ENCODE measurements at regions not wholly inside any gene's neighbourhood (a gene's known extent, or its start where the extent isn't known, plus 50 kb on each side); places are given as distances from the start of the nearest gene placed in this dataset.
"Not testable (repeated sequence)": the region's sequence is repeated elsewhere in the genome, so short reads cannot be mapped to it uniquely, and the experiment has no call there.

DNA sequence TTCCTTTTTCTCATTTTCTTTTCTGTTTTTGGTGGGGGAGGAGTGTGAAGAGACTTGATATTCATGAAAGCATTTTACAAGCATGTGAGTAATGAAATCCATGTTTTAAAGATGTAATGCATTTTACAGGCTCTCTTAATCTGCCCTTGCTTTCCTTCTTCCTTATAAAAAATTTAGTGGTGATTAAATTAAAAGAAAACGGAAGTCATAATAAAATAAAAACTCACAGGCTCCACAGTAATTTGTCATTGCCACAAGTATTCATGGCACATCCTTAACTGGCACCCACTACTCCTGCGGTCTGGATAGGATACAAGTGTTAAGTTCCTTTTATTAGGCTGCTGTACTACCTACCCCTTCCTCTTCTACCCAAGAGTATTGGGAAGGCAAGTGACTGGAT lies 241.2 kb downstream of the SLC4A3 start:
- Histone ChIP-seq H3K9ac (ENCODE audit: low read depth, low read length) (no peak overlapping the region), H3K9me3 (ENCODE audit: control insufficient read depth, insufficient read depth, low read length) (no peaks in the 10 kb centered on the region), H3K36me3 (ENCODE audit: control insufficient read depth, insufficient read depth, low read length) (no peaks in the 10 kb centered on the region), H3K27me3 (ENCODE audit: control insufficient read depth, insufficient read depth, low read length) (no peaks in the 10 kb centered on the region), H3K4me1 (ENCODE audit: control insufficient read depth, insufficient read depth, low read length) (peaks cover 30% of the 10 kb centered on the region), H3K4me3 (ENCODE audit: low read depth, low read length) (no peak overlapping the region), H3K27ac (ENCODE audit: low read depth, low read length) (no peak overlapping the region)

DNA sequence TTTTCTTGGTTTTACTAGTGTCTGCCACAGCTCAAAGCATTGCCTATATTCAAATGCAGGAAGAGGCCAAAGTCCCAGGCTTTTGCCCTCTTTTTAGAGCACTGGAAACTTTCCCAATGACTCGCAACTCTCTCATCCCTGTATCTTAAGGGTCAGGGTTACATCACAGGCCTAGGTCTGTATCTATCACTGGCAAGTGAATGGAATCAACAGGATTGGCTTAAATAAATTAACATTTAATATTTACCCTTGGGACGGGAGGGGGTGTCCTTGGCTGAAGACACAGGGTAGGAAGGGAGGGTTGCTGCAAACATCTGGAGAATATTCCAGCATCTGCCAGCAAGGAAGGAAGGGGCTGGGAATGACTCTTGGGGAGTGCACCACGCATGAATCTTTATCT lies 242.6 kb downstream of the SLC4A3 start:
- Histone ChIP-seq H3K9ac (ENCODE audit: low read depth, low read length) (no peak overlapping the region), H3K27ac (ENCODE audit: low read depth, low read length) (no peak overlapping the region), H3K4me1 (ENCODE audit: control insufficient read depth, insufficient read depth, low read length) (peaks cover 38% of the 10 kb centered on the region), H3K36me3 (ENCODE audit: control insufficient read depth, insufficient read depth, low read length) (no peaks in the 10 kb centered on the region), H3K4me3 (ENCODE audit: low read depth, low read length) (no peak overlapping the region), H3K9me3 (ENCODE audit: control insufficient read depth, insufficient read depth, low read length) (no peaks in the 10 kb centered on the region), H3K27me3 (ENCODE audit: control insufficient read depth, insufficient read depth, low read length) (no peaks in the 10 kb centered on the region)

DNA sequence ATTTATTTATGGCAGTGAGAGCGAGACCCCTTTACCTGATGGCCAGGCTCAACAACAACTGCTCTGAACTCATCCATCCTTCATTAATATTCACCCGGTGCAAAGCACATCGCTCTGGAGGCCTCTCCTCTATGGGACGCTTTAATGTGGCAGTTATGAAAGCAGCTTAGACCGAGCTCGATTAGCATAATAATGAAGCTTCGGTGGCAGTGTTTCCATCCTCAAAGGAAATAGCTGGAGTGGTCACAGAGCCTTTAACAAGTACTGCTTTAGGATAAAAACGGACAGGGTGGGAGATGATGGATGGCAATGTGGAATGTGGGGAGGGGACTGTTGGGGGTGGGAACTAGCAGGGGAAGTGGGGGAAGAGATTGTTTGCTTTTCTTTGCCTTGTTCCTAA lies 243.9 kb downstream of the SLC4A3 start:
- Histone ChIP-seq H3K27ac (ENCODE audit: low read depth, low read length) (peak overlapping the region; percentile 63), H3K9ac (ENCODE audit: low read depth, low read length) (no peak overlapping the region), H3K36me3 (ENCODE audit: control insufficient read depth, insufficient read depth, low read length) (no peaks in the 10 kb centered on the region), H3K27me3 (ENCODE audit: control insufficient read depth, insufficient read depth, low read length) (no peaks in the 10 kb centered on the region), H3K4me1 (ENCODE audit: control insufficient read depth, insufficient read depth, low read length) (peaks cover 38% of the 10 kb centered on the region), H3K9me3 (ENCODE audit: control insufficient read depth, insufficient read depth, low read length) (no peaks in the 10 kb centered on the region), H3K4me3 (ENCODE audit: low read depth, low read length) (no peak overlapping the region)

DNA sequence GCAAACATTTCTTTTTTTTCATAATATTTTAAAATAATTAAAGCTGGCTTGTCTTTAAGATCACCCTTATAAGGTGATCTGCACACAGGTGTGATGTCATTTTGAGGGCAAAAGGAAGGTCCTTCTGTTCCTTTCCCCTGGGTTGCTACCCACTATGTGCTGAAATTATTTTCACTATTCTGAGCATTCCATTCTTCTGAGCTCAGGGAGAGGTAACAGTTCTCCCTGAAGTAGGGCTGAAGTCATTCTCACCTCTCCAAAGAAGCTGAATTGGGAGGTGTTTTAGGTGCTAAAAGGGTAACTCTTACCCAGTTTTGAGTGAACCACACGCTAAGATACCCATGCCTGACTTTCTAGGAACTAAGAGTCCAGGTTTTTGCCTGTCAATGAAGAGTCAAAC lies 247.6 kb downstream of the SLC4A3 start:
- Histone ChIP-seq H3K27ac (ENCODE audit: low read depth, low read length) (no peak overlapping the region), H3K9ac (ENCODE audit: low read depth, low read length) (no peak overlapping the region), H3K27me3 (ENCODE audit: control insufficient read depth, insufficient read depth, low read length) (no peaks in the 10 kb centered on the region), H3K4me3 (ENCODE audit: low read depth, low read length) (no peak overlapping the region), H3K36me3 (ENCODE audit: control insufficient read depth, insufficient read depth, low read length) (no peaks in the 10 kb centered on the region), H3K4me1 (ENCODE audit: control insufficient read depth, insufficient read depth, low read length) (peaks cover 38% of the 10 kb centered on the region), H3K9me3 (ENCODE audit: control insufficient read depth, insufficient read depth, low read length) (no peaks in the 10 kb centered on the region)

DNA sequence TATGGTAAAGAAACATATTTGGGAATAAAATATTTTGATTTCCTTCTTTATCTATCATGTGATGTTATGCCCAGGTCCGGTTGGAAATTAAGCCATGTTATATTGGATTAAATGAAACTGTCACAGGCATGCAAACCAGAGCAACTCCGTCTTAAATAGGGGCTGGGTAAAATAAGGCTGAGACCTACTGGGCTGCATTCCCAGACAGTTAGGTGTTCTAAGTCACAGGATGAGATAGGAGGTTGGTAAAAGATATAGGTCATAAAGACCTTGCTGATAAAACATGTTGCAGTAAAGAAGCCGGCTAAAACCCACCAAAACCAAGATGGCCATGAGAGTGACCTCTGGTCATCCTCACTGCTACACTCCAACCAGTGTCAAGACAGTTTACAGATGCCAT lies 248.6 kb downstream of the SLC4A3 start:
- peaks cover 34% of the 10 kb centered on the region for H3K4me1 ChIP-seq (ENCODE audit: control insufficient read depth, insufficient read depth, low read length)
- not testable (repeated sequence) for H3K9ac ChIP-seq (ENCODE audit: low read depth, low read length); H3K27ac ChIP-seq (ENCODE audit: low read depth, low read length); H3K4me3 ChIP-seq (ENCODE audit: low read depth, low read length); H3K27me3 ChIP-seq (ENCODE audit: control insufficient read depth, insufficient read depth, low read length); H3K9me3 ChIP-seq (ENCODE audit: control insufficient read depth, insufficient read depth, low read length); H3K36me3 ChIP-seq (ENCODE audit: control insufficient read depth, insufficient read depth, low read length)

DNA sequence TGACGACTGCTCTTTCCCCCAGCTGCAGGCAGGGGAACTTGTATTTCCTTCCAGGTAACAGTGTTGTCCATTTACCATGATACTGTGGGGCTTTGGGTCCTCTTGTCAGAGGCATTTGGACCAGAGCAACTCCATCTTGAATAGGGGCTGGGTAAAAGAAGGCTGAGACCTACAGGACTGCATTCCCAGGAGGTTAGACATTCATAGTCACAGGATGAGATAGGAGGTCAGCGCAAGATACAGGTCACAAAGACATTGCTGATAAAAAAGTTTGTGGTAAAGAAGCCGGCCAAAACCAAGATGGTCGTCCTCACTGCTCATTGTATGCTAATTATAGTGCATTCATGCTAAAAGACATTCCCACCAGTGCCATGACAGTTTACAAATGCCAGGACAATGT lies 249.5 kb downstream of the SLC4A3 start:
- peaks cover 25% of the 10 kb centered on the region for H3K4me1 ChIP-seq (ENCODE audit: control insufficient read depth, insufficient read depth, low read length)
- no peak overlapping the region for H3K9ac ChIP-seq (ENCODE audit: low read depth, low read length)
- H3K36me3 ChIP-seq (ENCODE audit: control insufficient read depth, insufficient read depth, low read length): no peaks in the 10 kb centered on the region
- H3K9me3 ChIP-seq (ENCODE audit: control insufficient read depth, insufficient read depth, low read length): no peaks in the 10 kb centered on the region
- H3K27me3 ChIP-seq (ENCODE audit: control insufficient read depth, insufficient read depth, low read length): no peaks in the 10 kb centered on the region
- no peak overlapping the region for H3K4me3 ChIP-seq (ENCODE audit: low read depth, low read length)
- H3K27ac ChIP-seq (ENCODE audit: low read depth, low read length): no peak overlapping the region

DNA sequence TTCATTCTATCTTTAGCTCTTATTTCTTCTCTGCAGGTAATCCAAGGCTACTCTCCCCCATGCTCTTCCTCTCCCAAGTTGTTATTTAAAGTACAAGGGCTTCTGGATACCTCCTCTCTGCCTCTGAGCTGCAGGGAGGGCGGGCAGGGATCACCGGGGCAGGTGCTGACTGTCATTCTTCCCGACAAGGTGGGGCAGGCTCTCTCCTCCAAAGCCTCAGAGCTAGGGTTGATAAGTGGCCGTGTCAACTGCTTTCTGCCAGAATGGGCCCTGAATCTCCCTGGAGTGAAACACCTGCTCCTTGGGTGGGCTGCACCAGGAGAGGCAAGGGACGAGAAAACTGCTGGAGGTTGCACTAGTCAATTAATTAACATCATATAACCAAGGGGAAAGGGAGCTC lies 250.3 kb downstream of the SLC4A3 start:
- Histone ChIP-seq H3K27ac (ENCODE audit: low read depth, low read length) (no peak overlapping the region), H3K9me3 (ENCODE audit: control insufficient read depth, insufficient read depth, low read length) (no peaks in the 10 kb centered on the region), H3K4me3 (ENCODE audit: low read depth, low read length) (no peak overlapping the region), H3K36me3 (ENCODE audit: control insufficient read depth, insufficient read depth, low read length) (no peaks in the 10 kb centered on the region), H3K27me3 (ENCODE audit: control insufficient read depth, insufficient read depth, low read length) (no peaks in the 10 kb centered on the region), H3K9ac (ENCODE audit: low read depth, low read length) (no peak overlapping the region), H3K4me1 (ENCODE audit: control insufficient read depth, insufficient read depth, low read length) (peaks cover 17% of the 10 kb centered on the region)

DNA sequence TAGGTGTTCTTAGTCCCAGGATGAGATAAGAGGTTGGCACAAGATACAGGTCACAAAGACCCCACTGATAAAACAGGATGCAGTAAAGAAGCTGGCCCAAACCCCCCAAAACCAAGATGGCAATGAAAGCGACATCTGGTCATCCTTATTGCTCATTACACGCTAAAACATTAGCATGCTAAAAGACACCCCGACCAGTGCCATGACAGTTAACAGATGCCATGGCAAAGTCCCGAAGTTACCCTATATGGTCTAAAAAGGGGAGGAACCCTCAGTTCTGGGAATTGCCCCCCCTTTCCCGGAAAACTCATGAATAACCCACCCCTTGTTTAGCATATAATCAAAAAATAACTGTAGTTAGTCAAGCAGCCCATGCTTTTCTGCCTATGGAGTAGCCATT lies 251.1 kb downstream of the SLC4A3 start:
- H3K9me3 ChIP-seq (ENCODE audit: control insufficient read depth, insufficient read depth, low read length): no peaks in the 10 kb centered on the region
- H3K9ac ChIP-seq (ENCODE audit: low read depth, low read length): no peak overlapping the region
- no peaks in the 10 kb centered on the region for H3K27me3 ChIP-seq (ENCODE audit: control insufficient read depth, insufficient read depth, low read length)
- H3K4me1 ChIP-seq (ENCODE audit: control insufficient read depth, insufficient read depth, low read length): peaks cover 10% of the 10 kb centered on the region
- H3K36me3 ChIP-seq (ENCODE audit: control insufficient read depth, insufficient read depth, low read length): no peaks in the 10 kb centered on the region
- no peak overlapping the region for H3K4me3 ChIP-seq (ENCODE audit: low read depth, low read length)
- no peak overlapping the region for H3K27ac ChIP-seq (ENCODE audit: low read depth, low read length)

DNA sequence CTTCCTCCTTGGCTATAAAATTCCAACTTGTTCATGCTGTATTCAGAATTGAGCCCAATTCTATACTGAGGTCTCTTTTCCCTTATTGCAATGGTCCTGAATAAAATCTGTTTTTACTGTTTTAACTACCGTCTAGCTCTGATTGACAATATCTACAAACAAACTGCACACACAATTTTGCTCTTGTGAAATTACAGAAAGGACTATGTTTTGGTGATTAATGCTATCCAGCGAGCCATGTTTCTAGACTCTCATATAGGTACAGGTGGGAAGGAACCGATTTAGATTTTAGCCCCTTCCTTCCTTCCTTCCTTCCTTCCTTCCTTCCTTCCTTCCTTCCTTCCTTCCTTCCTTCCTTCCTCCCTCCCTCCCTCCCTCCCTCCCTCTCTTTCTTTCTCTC lies 254.4 kb downstream of the SLC4A3 start:
- Histone ChIP-seq H3K36me3 (ENCODE audit: control insufficient read depth, insufficient read depth, low read length) (no peaks in the 10 kb centered on the region), H3K4me1 (ENCODE audit: control insufficient read depth, insufficient read depth, low read length) (no peaks in the 10 kb centered on the region), H3K27me3 (ENCODE audit: control insufficient read depth, insufficient read depth, low read length) (no peaks in the 10 kb centered on the region), H3K9me3 (ENCODE audit: control insufficient read depth, insufficient read depth, low read length) (no peaks in the 10 kb centered on the region), H3K9ac (ENCODE audit: low read depth, low read length) (no peak overlapping the region), H3K4me3 (ENCODE audit: low read depth, low read length) (no peak overlapping the region), H3K27ac (ENCODE audit: low read depth, low read length) (no peak overlapping the region)

DNA sequence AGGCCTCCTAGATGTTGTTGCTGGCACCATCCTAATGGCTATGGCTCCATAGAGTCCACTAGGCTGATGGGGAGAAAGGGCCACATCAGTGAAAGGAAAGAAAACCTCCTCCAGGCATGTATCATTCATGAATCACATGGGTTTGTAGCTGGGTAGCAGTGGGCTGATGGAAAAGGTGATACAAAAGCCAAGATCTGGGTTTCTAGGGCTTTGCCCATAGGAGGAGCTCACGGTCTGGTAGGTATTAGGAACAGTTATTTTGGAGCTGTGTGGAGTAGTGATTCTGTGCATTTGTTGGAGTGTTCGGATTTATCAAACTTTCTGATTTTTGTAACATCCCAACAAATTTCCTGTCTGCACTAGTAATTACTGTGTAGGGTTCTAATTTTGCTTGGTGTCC lies 259.2 kb downstream of the SLC4A3 start:
- H3K9me3 ChIP-seq (ENCODE audit: control insufficient read depth, insufficient read depth, low read length): no peaks in the 10 kb centered on the region
- no peaks in the 10 kb centered on the region for H3K4me1 ChIP-seq (ENCODE audit: control insufficient read depth, insufficient read depth, low read length)
- no peak overlapping the region for H3K4me3 ChIP-seq (ENCODE audit: low read depth, low read length)
- H3K27me3 ChIP-seq (ENCODE audit: control insufficient read depth, insufficient read depth, low read length): no peaks in the 10 kb centered on the region
- H3K9ac ChIP-seq (ENCODE audit: low read depth, low read length): no peak overlapping the region
- H3K36me3 ChIP-seq (ENCODE audit: control insufficient read depth, insufficient read depth, low read length): no peaks in the 10 kb centered on the region
- H3K27ac ChIP-seq (ENCODE audit: low read depth, low read length): no peak overlapping the region

DNA sequence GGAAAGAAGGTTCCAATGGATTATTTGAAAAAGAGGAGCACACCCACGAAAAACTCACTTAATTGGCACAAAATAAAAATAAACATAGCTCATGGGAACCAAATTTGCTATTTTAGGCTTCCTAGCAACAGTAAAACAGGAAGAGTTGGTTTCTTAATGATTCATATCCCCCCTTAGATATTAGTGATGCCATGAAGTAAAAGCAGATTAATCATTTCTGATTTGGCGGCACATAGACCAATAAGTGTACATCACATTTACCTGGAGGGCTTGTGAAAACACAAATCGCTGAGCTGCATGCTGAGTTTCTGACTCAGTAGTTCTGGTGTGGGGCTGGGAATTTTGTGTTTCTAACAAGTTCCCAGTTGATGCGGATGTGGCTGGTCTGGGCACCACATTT lies 260.4 kb downstream of the SLC4A3 start:
- H3K4me1 ChIP-seq (ENCODE audit: control insufficient read depth, insufficient read depth, low read length): no peaks in the 10 kb centered on the region
- no peaks in the 10 kb centered on the region for H3K9me3 ChIP-seq (ENCODE audit: control insufficient read depth, insufficient read depth, low read length)
- H3K4me3 ChIP-seq (ENCODE audit: low read depth, low read length): no peak overlapping the region
- no peak overlapping the region for H3K9ac ChIP-seq (ENCODE audit: low read depth, low read length)
- H3K27me3 ChIP-seq (ENCODE audit: control insufficient read depth, insufficient read depth, low read length): no peaks in the 10 kb centered on the region
- H3K36me3 ChIP-seq (ENCODE audit: control insufficient read depth, insufficient read depth, low read length): no peaks in the 10 kb centered on the region
- H3K27ac ChIP-seq (ENCODE audit: low read depth, low read length): no peak overlapping the region

DNA sequence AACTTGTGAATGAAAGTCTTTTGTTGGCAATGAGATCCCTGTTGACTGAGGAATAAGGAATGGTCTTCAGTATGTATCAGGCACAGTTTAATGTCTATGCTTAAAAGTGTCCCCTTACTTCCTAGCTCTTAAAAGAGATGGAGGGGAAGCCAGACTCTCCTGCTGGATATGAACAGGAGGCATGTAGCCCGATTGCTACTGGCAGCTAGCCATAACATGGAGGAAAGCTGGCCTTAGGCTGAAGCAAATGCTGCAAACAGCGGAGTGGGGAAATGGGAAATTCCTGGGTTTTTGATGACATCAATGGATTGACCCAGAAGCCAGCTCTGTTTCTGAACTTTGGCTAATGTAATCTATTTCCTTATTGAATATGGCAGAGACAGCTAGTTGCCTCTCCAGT lies 266.1 kb downstream of the SLC4A3 start:
- Histone ChIP-seq H3K9me3 (ENCODE audit: control insufficient read depth, insufficient read depth, low read length) (no peaks in the 10 kb centered on the region), H3K27ac (ENCODE audit: low read depth, low read length) (no peak overlapping the region), H3K36me3 (ENCODE audit: control insufficient read depth, insufficient read depth, low read length) (no peaks in the 10 kb centered on the region), H3K4me3 (ENCODE audit: low read depth, low read length) (no peak overlapping the region), H3K9ac (ENCODE audit: low read depth, low read length) (no peak overlapping the region), H3K27me3 (ENCODE audit: control insufficient read depth, insufficient read depth, low read length) (no peaks in the 10 kb centered on the region), H3K4me1 (ENCODE audit: control insufficient read depth, insufficient read depth, low read length) (no peaks in the 10 kb centered on the region)

All from HUES48 (cell line).